ENCODE measurements at regions not wholly inside any gene's neighbourhood (a gene's known extent, or its start where the extent isn't known, plus 50 kb on each side); places are given as distances from the start of the nearest gene placed in this dataset.
"Not testable (repeated sequence)": the region's sequence is repeated elsewhere in the genome, so short reads cannot be mapped to it uniquely, and the experiment has no call there.

- Histone ChIP-seq H3K27ac (ENCODE audit: low read depth, low read length) (no peak overlapping the region), H3K4me3 (ENCODE audit: low read length) (no peak overlapping the region), H3K27me3 (ENCODE audit: control insufficient read depth, insufficient read depth, low read length) (no peaks in the 10 kb centered on the region), H3K9ac (ENCODE audit: low read length) (no peak overlapping the region), H3K36me3 (ENCODE audit: control insufficient read depth, insufficient read depth, low read length) (no peaks in the 10 kb centered on the region), H3K4me1 (ENCODE audit: control insufficient read depth, insufficient read depth, low read length) (peaks cover 15% of the 10 kb centered on the region)
Measured at GRCh38 chr5:60492958-60493357, 207.0 kb downstream of the DEPDC1B start.

GRCh38 chr5:60492358-60492757, 207.6 kb downstream of the DEPDC1B start:
- H3K36me3 ChIP-seq (ENCODE audit: control insufficient read depth, insufficient read depth, low read length); H3K27ac ChIP-seq (ENCODE audit: low read depth, low read length); H3K9ac ChIP-seq (ENCODE audit: low read length); H3K4me3 ChIP-seq (ENCODE audit: low read length); H3K27me3 ChIP-seq (ENCODE audit: control insufficient read depth, insufficient read depth, low read length): not testable (repeated sequence)
- peaks cover 11% of the 10 kb centered on the region for H3K4me1 ChIP-seq (ENCODE audit: control insufficient read depth, insufficient read depth, low read length)

- Histone ChIP-seq H3K4me1 (ENCODE audit: control insufficient read depth, insufficient read depth, low read length) (peaks cover 11% of the 10 kb centered on the region), H3K4me3 (ENCODE audit: low read length) (no peak overlapping the region), H3K27me3 (ENCODE audit: control insufficient read depth, insufficient read depth, low read length) (no peaks in the 10 kb centered on the region), H3K27ac (ENCODE audit: low read depth, low read length) (peak overlapping the region; percentile 35), H3K9ac (ENCODE audit: low read length) (no peak overlapping the region), H3K36me3 (ENCODE audit: control insufficient read depth, insufficient read depth, low read length) (no peaks in the 10 kb centered on the region)
Measured at GRCh38 chr5:60490597-60491166, 209.3 kb downstream of the DEPDC1B start.

GRCh38 chr5:60489856-60490255, 210.1 kb downstream of the DEPDC1B start:
- Histone ChIP-seq H3K4me3 (ENCODE audit: low read length) (no peak overlapping the region), H3K9ac (ENCODE audit: low read length) (no peak overlapping the region), H3K4me1 (ENCODE audit: control insufficient read depth, insufficient read depth, low read length) (peaks cover 11% of the 10 kb centered on the region), H3K36me3 (ENCODE audit: control insufficient read depth, insufficient read depth, low read length) (no peaks in the 10 kb centered on the region), H3K27ac (ENCODE audit: low read depth, low read length) (peak overlapping the region; percentile 30), H3K27me3 (ENCODE audit: control insufficient read depth, insufficient read depth, low read length) (no peaks in the 10 kb centered on the region)

- Histone ChIP-seq H3K36me3 (ENCODE audit: control insufficient read depth, insufficient read depth, low read length) (no peaks in the 10 kb centered on the region), H3K27me3 (ENCODE audit: control insufficient read depth, insufficient read depth, low read length) (no peaks in the 10 kb centered on the region), H3K27ac (ENCODE audit: low read depth, low read length) (peak overlapping the region; percentile 30), H3K9ac (ENCODE audit: low read length) (no peak overlapping the region), H3K4me3 (ENCODE audit: low read length) (no peak overlapping the region), H3K4me1 (ENCODE audit: control insufficient read depth, insufficient read depth, low read length) (peaks cover 11% of the 10 kb centered on the region)
Measured at GRCh38 chr5:60489377-60489776, 210.6 kb downstream of the DEPDC1B start.

GRCh38 chr5:60488466-60489130, 211.4 kb downstream of the DEPDC1B start:
- H3K9ac ChIP-seq (ENCODE audit: low read length) = no peak overlapping the region
- H3K36me3 ChIP-seq (ENCODE audit: control insufficient read depth, insufficient read depth, low read length) = no peaks in the 10 kb centered on the region
- peak overlapping the region; percentile 49 for H3K4me3 ChIP-seq (ENCODE audit: low read length)
- H3K27me3 ChIP-seq (ENCODE audit: control insufficient read depth, insufficient read depth, low read length) = no peaks in the 10 kb centered on the region
- H3K4me1 ChIP-seq (ENCODE audit: control insufficient read depth, insufficient read depth, low read length) = peaks cover 11% of the 10 kb centered on the region
- H3K27ac ChIP-seq (ENCODE audit: low read depth, low read length) = peak overlapping the region; percentile 75

GRCh38 chr5:60487885-60488442, 212.0 kb downstream of the DEPDC1B start:
- Histone ChIP-seq H3K9ac (ENCODE audit: low read length) (no peak overlapping the region), H3K4me1 (ENCODE audit: control insufficient read depth, insufficient read depth, low read length) (peaks cover 11% of the 10 kb centered on the region), H3K27me3 (ENCODE audit: control insufficient read depth, insufficient read depth, low read length) (no peaks in the 10 kb centered on the region), H3K27ac (ENCODE audit: low read depth, low read length) (peak overlapping the region; percentile 75), H3K4me3 (ENCODE audit: low read length) (peak overlapping the region; percentile 49), H3K36me3 (ENCODE audit: control insufficient read depth, insufficient read depth, low read length) (no peaks in the 10 kb centered on the region)

GRCh38 chr5:60487476-60487875, 212.5 kb downstream of the DEPDC1B start:
- no peaks in the 10 kb centered on the region for H3K27me3 ChIP-seq (ENCODE audit: control insufficient read depth, insufficient read depth, low read length)
- H3K4me3 ChIP-seq (ENCODE audit: low read length) = no peak overlapping the region
- H3K36me3 ChIP-seq (ENCODE audit: control insufficient read depth, insufficient read depth, low read length) = no peaks in the 10 kb centered on the region
- H3K9ac ChIP-seq (ENCODE audit: low read length) = no peak overlapping the region
- peak overlapping the region; percentile 75 for H3K27ac ChIP-seq (ENCODE audit: low read depth, low read length)
- peaks cover 11% of the 10 kb centered on the region for H3K4me1 ChIP-seq (ENCODE audit: control insufficient read depth, insufficient read depth, low read length)

- Histone ChIP-seq H3K4me3 (ENCODE audit: low read length) (no peak overlapping the region), H3K36me3 (ENCODE audit: control insufficient read depth, insufficient read depth, low read length) (no peaks in the 10 kb centered on the region), H3K27me3 (ENCODE audit: control insufficient read depth, insufficient read depth, low read length) (no peaks in the 10 kb centered on the region), H3K27ac (ENCODE audit: low read depth, low read length) (no peak overlapping the region), H3K9ac (ENCODE audit: low read length) (no peak overlapping the region), H3K4me1 (ENCODE audit: control insufficient read depth, insufficient read depth, low read length) (peaks cover 11% of the 10 kb centered on the region)
Measured at GRCh38 chr5:60485361-60485760, 214.6 kb downstream of the DEPDC1B start.

- H3K9ac ChIP-seq (ENCODE audit: low read length) = no peak overlapping the region
- no peaks in the 10 kb centered on the region for H3K27me3 ChIP-seq (ENCODE audit: control insufficient read depth, insufficient read depth, low read length)
- no peak overlapping the region for H3K4me3 ChIP-seq (ENCODE audit: low read length)
- H3K36me3 ChIP-seq (ENCODE audit: control insufficient read depth, insufficient read depth, low read length) = no peaks in the 10 kb centered on the region
- peaks cover 3% of the 10 kb centered on the region for H3K4me1 ChIP-seq (ENCODE audit: control insufficient read depth, insufficient read depth, low read length)
- no peak overlapping the region for H3K27ac ChIP-seq (ENCODE audit: low read depth, low read length)
Measured at GRCh38 chr5:60483050-60483449, 216.9 kb downstream of the DEPDC1B start.

GRCh38 chr5:60482301-60482700, 217.7 kb downstream of the DEPDC1B start:
- Histone ChIP-seq H3K4me3 (ENCODE audit: low read length) (no peak overlapping the region), H3K27ac (ENCODE audit: low read depth, low read length) (no peak overlapping the region), H3K36me3 (ENCODE audit: control insufficient read depth, insufficient read depth, low read length) (no peaks in the 10 kb centered on the region), H3K4me1 (ENCODE audit: control insufficient read depth, insufficient read depth, low read length) (no peaks in the 10 kb centered on the region), H3K9ac (ENCODE audit: low read length) (no peak overlapping the region), H3K27me3 (ENCODE audit: control insufficient read depth, insufficient read depth, low read length) (no peaks in the 10 kb centered on the region)

- H3K27me3 ChIP-seq (ENCODE audit: control insufficient read depth, insufficient read depth, low read length) = no peaks in the 10 kb centered on the region
- H3K4me3 ChIP-seq (ENCODE audit: low read length) = no peak overlapping the region
- no peaks in the 10 kb centered on the region for H3K36me3 ChIP-seq (ENCODE audit: control insufficient read depth, insufficient read depth, low read length)
- no peak overlapping the region for H3K9ac ChIP-seq (ENCODE audit: low read length)
- no peaks in the 10 kb centered on the region for H3K4me1 ChIP-seq (ENCODE audit: control insufficient read depth, insufficient read depth, low read length)
- H3K27ac ChIP-seq (ENCODE audit: low read depth, low read length) = no peak overlapping the region
Measured at GRCh38 chr5:60479542-60479941, 220.4 kb downstream of the DEPDC1B start.

- Histone ChIP-seq H3K27me3 (ENCODE audit: control insufficient read depth, insufficient read depth, low read length) (no peaks in the 10 kb centered on the region), H3K36me3 (ENCODE audit: control insufficient read depth, insufficient read depth, low read length) (no peaks in the 10 kb centered on the region), H3K27ac (ENCODE audit: low read depth, low read length) (no peak overlapping the region), H3K4me3 (ENCODE audit: low read length) (no peak overlapping the region), H3K4me1 (ENCODE audit: control insufficient read depth, insufficient read depth, low read length) (no peaks in the 10 kb centered on the region), H3K9ac (ENCODE audit: low read length) (no peak overlapping the region)
Measured at GRCh38 chr5:60477849-60478248, 222.1 kb downstream of the DEPDC1B start.

Data from rectal smooth muscle tissue (tissue), 1 donor.